H1 (cell line): ENCODE measurements at regions not wholly inside any gene's neighbourhood (a gene's known extent, or its start where the extent isn't known, plus 50 kb on each side); places are given as distances from the start of the nearest gene placed in this dataset.
A peak's percentile ranks its signal among the peaks of the same experiment; 100 is the strongest.

Source experiments
- CTCF ChIA-PET: fragments of 300-600 bp; sonication (Branson Sonifier 250); formaldehyde crosslinking; loops from one replicate; lab custom pipeline; 2021; ENCODE audit not compliant: partially characterized antibody; lab: Charles Lee
- POLR2A ChIA-PET: fragments of 300-600 bp; sonication (Branson Sonifier 250); formaldehyde crosslinking; loops from one replicate; lab custom pipeline; 2021; ENCODE audit warnings: inconsistent platforms; ENCODE audit not compliant: partially characterized antibody; lab: Charles Lee
- DNase-seq, 2 experiments: peaks; one replicate each; pipeline versions ENCODE4 v3.0.0 to v3.0.0-alpha.2; 2010 to 2022; ENCODE audit warnings: low spot score in 2 of 2, low read depth in 1 of 2, mixed read lengths in 1 of 2
- FAIRE-seq: peaks from 2 replicates; lab custom pipeline; 2011; peaks lifted over from hg19 to GRCh38; lab: Jason Lieb, UNC
- H2AFZ ChIP-seq: 2 replicates; pipeline ENCODE4 v1.8.1; 2012; ENCODE audit warnings: low read length, inconsistent platforms
- H2AK5ac ChIP-seq: 2 replicates; pipeline ENCODE4 v1.6.1; 2013; ENCODE audit warnings: low read depth, low read length
- H2BK120ac ChIP-seq: replicated peaks from 2 replicates; pipeline ENCODE3; 2013; ENCODE audit warnings: low read depth, low read length, inconsistent platforms
- H2BK12ac ChIP-seq: 2 replicates; pipeline ENCODE4 v1.6.1; 2013; ENCODE audit warnings: low read depth, low read length
- H2BK15ac ChIP-seq: 2 replicates; pipeline ENCODE4 v1.6.1; 2013; ENCODE audit warnings: low read length
- H2BK20ac ChIP-seq: 2 replicates; pipeline ENCODE4 v1.6.1; 2013; ENCODE audit warnings: low read length
- H2BK5ac ChIP-seq: 2 replicates; pipeline ENCODE4 v1.6.1; 2013; ENCODE audit warnings: low read depth, low read length
- H3K14ac ChIP-seq: 2 replicates; pipeline ENCODE4 v1.6.1; 2013; ENCODE audit warnings: inconsistent platforms; ENCODE audit not compliant: insufficient read length
- H3K18ac ChIP-seq: 2 replicates; pipeline ENCODE4 v1.6.1; 2013; ENCODE audit warnings: low read length; ENCODE audit errors: extremely low read depth
- H3K23ac ChIP-seq: 2 replicates; pipeline ENCODE4 v1.6.1; 2013; ENCODE audit warnings: inconsistent platforms; ENCODE audit not compliant: insufficient read length
- H3K23me2 ChIP-seq: 2 replicates; pipeline ENCODE4 v1.6.1; 2013; ENCODE audit warnings: low read depth, low read length
- H3K27ac ChIP-seq: 2 replicates; pipeline ENCODE4 v1.6.1; 2011; ENCODE audit warnings: low read depth, low read length, inconsistent platforms
- H3K27me3 ChIP-seq, 4 experiments: replicated peaks in 1 of 4; 1 replicate in 1 of 4; 2 replicates in 3 of 4; pipeline versions ENCODE4 v1.6.1 to v1.8.1; 2011 to 2013; ENCODE audit warnings: low read length in 3 of 4, mild to moderate bottlenecking in 3 of 4, inconsistent platforms in 2 of 4, mixed read lengths in 2 of 4, moderate library complexity in 1 of 4; ENCODE audit not compliant: control insufficient read depth in 3 of 4, insufficient read depth in 3 of 4; ENCODE audit errors: extremely low read depth in 1 of 4
- H3K36me3 ChIP-seq, 4 experiments: 2 replicates each; pipeline versions ENCODE4 v1.6.1 to v1.8.1; 2011 to 2013; ENCODE audit warnings: mild to moderate bottlenecking in 4 of 4, low read length in 3 of 4, moderate library complexity in 2 of 4, control low read depth in 1 of 4, inconsistent platforms in 1 of 4; ENCODE audit not compliant: insufficient read depth in 4 of 4, control insufficient read depth in 2 of 4
- H3K4ac ChIP-seq: replicated peaks from 2 replicates; pipeline ENCODE3; 2013; ENCODE audit warnings: low read length, low read depth, mixed read lengths, inconsistent platforms; ENCODE audit not compliant: insufficient read length
- H3K4me1 ChIP-seq, 4 experiments: replicated peaks in 1 of 4; 1 replicate in 1 of 4; 2 replicates in 3 of 4; pipeline versions ENCODE4 v1.6.1 to v1.8.1; 2011 to 2013; ENCODE audit warnings: low read length in 3 of 4, inconsistent platforms in 2 of 4, mixed read lengths in 1 of 4; ENCODE audit not compliant: insufficient read depth in 4 of 4, control insufficient read depth in 3 of 4
- H3K4me2 ChIP-seq, 2 experiments: 2 replicates each; pipeline versions ENCODE4 v1.6.1 to v1.8.1; 2011 to 2013; ENCODE audit warnings: low read depth in 2 of 2, low read length in 2 of 2, control low read depth in 1 of 2, inconsistent platforms in 1 of 2, mild to moderate bottlenecking in 1 of 2; ENCODE audit not compliant: insufficient read depth in 1 of 2
- H3K4me3 ChIP-seq, 4 experiments: fragments of 200-600, 300-600 bp in 1 of 4; sonication (generic), shearing (Covaris generic), sonication (Bioruptor Twin) in 1 of 4; 2 replicates each; pipeline versions ENCODE4 v1.5.1 to v1.8.1; 2011 to 2016; ENCODE audit warnings: low read length in 4 of 4, low read depth in 3 of 4, control low read depth in 2 of 4, inconsistent platforms in 2 of 4, mild to moderate bottlenecking in 2 of 4, mixed read lengths in 1 of 4, moderate library complexity in 1 of 4; ENCODE audit not compliant: insufficient read depth in 2 of 4; ENCODE audit errors: extremely low read depth in 1 of 4
- H3K56ac ChIP-seq: replicated peaks from 2 replicates; pipeline ENCODE3; 2013; ENCODE audit warnings: low read depth, mild to moderate bottlenecking, mixed read lengths, low read length, inconsistent platforms; ENCODE audit not compliant: insufficient read length
- H3K79me1 ChIP-seq: 2 replicates; pipeline ENCODE4 v1.6.1; 2013; ENCODE audit warnings: low read depth, low read length, control low read depth
- H3K79me2 ChIP-seq, 2 experiments: 2 replicates each; pipeline versions ENCODE4 v1.6.1 to v1.8.1; 2012 to 2013; ENCODE audit warnings: low read length in 2 of 2, mild to moderate bottlenecking in 2 of 2, inconsistent platforms in 1 of 2; ENCODE audit not compliant: insufficient read depth in 2 of 2, control insufficient read depth in 1 of 2
- H3K9ac ChIP-seq, 4 experiments: replicated peaks in 1 of 4; 1 replicate in 1 of 4; 2 replicates in 3 of 4; pipeline versions ENCODE4 v1.6.1 to v1.8.1; 2011 to 2013; ENCODE audit warnings: low read depth in 3 of 4, low read length in 3 of 4, control low read depth in 2 of 4, mild to moderate bottlenecking in 2 of 4, moderate library complexity in 2 of 4, inconsistent platforms in 1 of 4; ENCODE audit errors: extremely low read depth in 1 of 4
- H3K9me3 ChIP-seq, 2 experiments: 2 replicates each; pipeline versions ENCODE4 v1.6.1 to v1.8.1; 2012 to 2013; ENCODE audit warnings: mild to moderate bottlenecking in 2 of 2, moderate library complexity in 2 of 2, control low read depth in 1 of 2, inconsistent platforms in 1 of 2, low read depth in 1 of 2, low read length in 1 of 2, mixed read lengths in 1 of 2; ENCODE audit not compliant: insufficient read depth in 2 of 2
- H4K20me1 ChIP-seq, 2 experiments: replicated peaks in 1 of 2; 2 replicates each; pipeline versions ENCODE3 to v1.8.1; 2011 to 2013; ENCODE audit warnings: inconsistent platforms in 2 of 2, low read length in 2 of 2, mild to moderate bottlenecking in 1 of 2; ENCODE audit not compliant: insufficient read depth in 2 of 2, control insufficient read depth in 1 of 2
- H4K5ac ChIP-seq: 2 replicates; pipeline ENCODE4 v1.6.1; 2013; ENCODE audit warnings: low read length, low read depth, mixed read lengths, inconsistent platforms; ENCODE audit not compliant: insufficient read length
- H4K8ac ChIP-seq: 2 replicates; pipeline ENCODE4 v1.8.0; 2013; ENCODE audit warnings: mild to moderate bottlenecking, moderate library complexity, low read length, inconsistent platforms; ENCODE audit not compliant: insufficient read depth; ENCODE audit errors: extremely low read depth
- H4K91ac ChIP-seq: replicated peaks from 2 replicates; pipeline ENCODE3; 2013; ENCODE audit warnings: low read length, mixed read lengths, inconsistent platforms; ENCODE audit not compliant: insufficient read length
- BACH1 ChIP-seq: IDR thresholded peaks from 2 replicates; pipeline ENCODE4 v1.6.1; 2012; ENCODE audit warnings: low read length, improper control_type of control experiment
- EP300 ChIP-seq, 2 experiments: IDR thresholded peaks; 1 replicate in 1 of 2; 2 replicates in 1 of 2; pipeline ENCODE4 v1.6.1; 2011 to 2012; ENCODE audit warnings: low read depth in 2 of 2, low read length in 2 of 2, mild to moderate bottlenecking in 2 of 2, borderline replicate concordance in 1 of 2, inconsistent platforms in 1 of 2, moderate library complexity in 1 of 2
- EZH2 ChIP-seq: fragments of 200-600 bp; sonication (generic); IDR thresholded peaks from 2 replicates; pipeline ENCODE4 v1.7.1; 2012; ENCODE audit warnings: low read depth, mild to moderate bottlenecking, moderate library complexity, low read length, inconsistent platforms; ENCODE audit not compliant: severe bottlenecking
- GTF2F1 ChIP-seq: IDR thresholded peaks from 2 replicates; pipeline ENCODE4 v1.6.1; 2012; ENCODE audit warnings: low read depth, low read length, improper control_type of control experiment, borderline replicate concordance
- SIRT6 ChIP-seq: IDR thresholded peaks from one replicate; pipeline ENCODE4 v1.7.1; 2012; ENCODE audit warnings: low read length, inconsistent platforms
- TAF7 ChIP-seq: optimal IDR thresholded peaks from 2 replicates; pipeline ENCODE3; 2011; ENCODE audit warnings: low read depth, mild to moderate bottlenecking, inconsistent platforms, low read length, moderate library complexity, borderline replicate concordance
- TBP ChIP-seq: IDR thresholded peaks from 2 replicates; pipeline ENCODE4 v1.6.1; 2011; ENCODE audit warnings: low read depth, low read length, improper control_type of control experiment
- YY1 ChIP-seq: IDR thresholded peaks from 2 replicates; pipeline ENCODE4 v1.6.1; 2011; ENCODE audit warnings: low read depth, mild to moderate bottlenecking, low read length
- WGBS, 2 experiments: shearing (Covaris generic) in 1 of 2; methylation state at CpG; one replicate each; pipeline versions ENCODE4 v1.1.6 to v1.1.7; 2013 to 2015; ENCODE audit warnings: low lambda C conversion rate in 2 of 2, mixed read lengths in 2 of 2, inconsistent platforms in 1 of 2, low coverage in 1 of 2, missing lambda C conversion rate in 1 of 2; ENCODE audit not compliant: insufficient replicate concordance in 2 of 2, insufficient coverage in 1 of 2, insufficient read length in 1 of 2; ENCODE audit errors: extremely low coverage in 1 of 2, missing lambda C conversion rate in 1 of 2; 5-methylcytosine and 5-hydroxymethylcytosine counted together

DNA sequence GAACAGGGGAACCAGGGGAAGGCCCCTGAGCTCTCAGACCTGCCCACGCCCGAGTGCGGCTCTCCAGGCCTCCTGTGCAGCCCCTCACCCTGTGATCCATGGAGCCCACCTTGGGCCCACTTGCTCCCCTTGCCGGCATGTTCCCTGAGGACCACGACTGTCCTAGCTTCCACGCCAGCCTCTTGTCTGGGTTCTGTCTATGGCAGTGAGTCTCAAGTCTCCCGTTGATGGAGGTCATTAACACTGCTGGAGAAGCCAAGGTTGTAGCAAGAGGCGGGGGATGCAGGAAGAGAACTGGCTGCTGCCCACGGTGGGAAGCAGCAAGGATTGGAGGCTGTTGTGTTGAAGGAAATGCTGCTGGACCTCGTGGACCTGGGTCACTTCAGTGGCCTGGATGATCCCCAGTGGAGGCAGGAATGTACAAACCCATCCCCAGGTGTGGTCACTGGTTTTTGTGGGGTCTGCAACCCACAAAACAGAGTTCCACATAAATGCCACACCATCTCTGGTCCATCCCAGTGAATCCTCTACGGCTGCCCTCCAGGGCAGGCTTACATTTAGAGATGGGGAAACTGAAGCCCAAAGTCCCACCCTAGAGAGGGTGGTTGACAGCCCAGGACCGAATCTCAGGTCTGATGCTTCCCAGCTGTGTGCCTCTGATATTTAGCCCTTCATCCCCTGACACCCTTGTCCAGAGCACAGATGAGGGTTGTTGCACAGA lies 150.3 kb downstream of the NDUFA10 start:
- Histone ChIP-seq H3K9ac (no peak overlapping the region), H4K5ac (no peak overlapping the region), H3K36me3 (no peaks in the 10 kb centered on the region), H3K23ac (no peak overlapping the region), H2BK20ac (no peak overlapping the region), H3K4me1 (peaks cover 0 to 7% (median 4%) of the 10 kb centered on the region in 4 experiments; a peak in 5 of 7 replicates), H2AK5ac (no peak overlapping the region), H4K91ac (no peak overlapping the region), H3K4ac (no peak overlapping the region), H2AFZ (no peak overlapping the region), H3K27ac (no peak overlapping the region), H2BK12ac (no peak overlapping the region), H3K79me2 (no peaks in the 10 kb centered on the region), H2BK120ac (no peak overlapping the region), H3K9me3 (no peaks in the 10 kb centered on the region), H3K4me3 (no peak overlapping the region), H4K8ac (no peak overlapping the region), H3K27me3 (no peaks in the 10 kb centered on the region; a peak in 2 of 7 replicates), H2BK5ac (no peak overlapping the region), H2BK15ac (no peak overlapping the region), H3K79me1 (no peaks in the 10 kb centered on the region), H3K4me2 (no peak overlapping the region), H3K14ac (no peak overlapping the region), H3K18ac (no peak overlapping the region), H4K20me1 (no peaks in the 10 kb centered on the region), H3K23me2 (no peaks in the 10 kb centered on the region), H3K56ac (no peak overlapping the region)
- ChIA-PET POLR2A (no interaction called here), CTCF (no interaction called here)
- DNase-seq: peak in 1 of 2 experiments; percentile 16
- 95% methylated on average over 12 of the region's 12 CpGs; no CpG with 5 or more reads in 1 of the 2 experiments for WGBS, 2 experiments
- TF ChIP-seq GTF2F1 (no peak), EZH2 (no peak), EP300 (IDR thresholded peaks at IDR 0.05; ENCODE audit: borderline replicate concordance in 1 of 2, low read depth in 2 of 2, low read length in 2 of 2) (no peak), BACH1 (no peak), TBP (no peak), TAF7 (no peak), SIRT6 (no peak), YY1 (no peak)
- FAIRE-seq: no peak
